HCT116 (cell line): ENCODE measurements at regions not wholly inside any gene's neighbourhood (a gene's known extent, or its start where the extent isn't known, plus 50 kb on each side); places are given as distances from the start of the nearest gene placed in this dataset.
"Not testable (repeated sequence)": the region's sequence is repeated elsewhere in the genome, so short reads cannot be mapped to it uniquely, and the experiment has no call there.

Experiments
- ATAC-seq: fragments of 200-7000 bp; cut with Tn5 transposase; 2 replicates; pipeline ENCODE4 v1.9.1; 2020; ENCODE audit warnings: mild to moderate bottlenecking, moderate library complexity
- BruUV-seq: library from RNA; stranded (reverse); fragments of 400-500 nt; replicated peaks from 2 replicates; lab custom pipeline; 2021; lab: Mats Ljungman, UMichigan
- CTCF ChIA-PET: fragments of 300-600 bp; sonication (Branson Sonifier 250); formaldehyde crosslinking; loops from one replicate; lab custom pipeline; 2021; ENCODE audit warnings: antibody characterized with exemption; lab: Charles Lee
- POLR2A ChIA-PET: fragments of 300-600, 350-600 bp; sonication (Branson Sonifier 250); formaldehyde crosslinking; loops from one replicate; lab custom pipeline; 2021; ENCODE audit warnings: antibody characterized with exemption; lab: Charles Lee
- RAD21 ChIA-PET, 2 experiments: fragments of 300-600 bp; sonication (Branson Sonifier 250); formaldehyde crosslinking; loops; one replicate each; lab custom pipeline; 2023; ENCODE audit warnings: low total read pairs in 2 of 2; ENCODE audit not compliant: uncharacterized antibody in 2 of 2, unreplicated experiment in 2 of 2, low non-redundant PET in 1 of 2; lab: Charles Lee
- DNase-seq: peaks from one replicate; pipeline ENCODE4 v3.0.0-alpha.2; 2010; ENCODE audit warnings: low read depth, low spot score
- H2AFZ ChIP-seq: fragments of 200-600 bp; shearing (Covaris generic), sonication (generic); 2 replicates; pipeline ENCODE4 v1.6.1; 2017; ENCODE audit warnings: low read depth, mixed run types, mixed read lengths, antibody characterized with exemption, low read length; ENCODE audit not compliant: poor library complexity, severe bottlenecking
- H3K27ac ChIP-seq: 2 replicates; pipeline ENCODE4 v1.5.1; 2012; ENCODE audit warnings: low read depth, low read length
- H3K27me3 ChIP-seq: fragments of 200-600 bp; sonication (generic); 2 replicates; pipeline ENCODE4 v1.6.1; 2016; ENCODE audit warnings: mixed run types, low read length, mixed read lengths; ENCODE audit not compliant: insufficient read depth
- H3K36me3 ChIP-seq, 2 experiments: fragments of 200-500 bp in 1 of 2; fragments of 200-600 bp in 1 of 2; sonication (Bioruptor generic) in 1 of 2; sonication (generic) in 1 of 2; 2 replicates each; pipeline versions ENCODE4 v1.5.1 to v1.6.1; 2014 to 2016; ENCODE audit warnings: low read length in 2 of 2, inconsistent platforms in 1 of 2, mixed read lengths in 1 of 2, mixed run types in 1 of 2; ENCODE audit not compliant: insufficient read depth in 2 of 2, control insufficient read depth in 1 of 2
- H3K4me1 ChIP-seq, 2 experiments: fragments of 200-600 bp in 1 of 2; sonication (generic) in 1 of 2; 2 replicates each; pipeline versions ENCODE4 v1.5.1 to v1.6.1; 2012 to 2017; ENCODE audit warnings: low read length in 2 of 2, inconsistent platforms in 1 of 2, mild to moderate bottlenecking in 1 of 2, mixed read lengths in 1 of 2, mixed run types in 1 of 2, moderate library complexity in 1 of 2; ENCODE audit not compliant: insufficient read depth in 2 of 2, control insufficient read depth in 1 of 2
- H3K4me2 ChIP-seq: fragments of 200-600 bp; sonication (generic); 2 replicates; pipeline ENCODE4 v1.6.1; 2017; ENCODE audit warnings: mixed run types, low read length, mixed read lengths
- H3K4me3 ChIP-seq, 2 experiments: fragments of 200-600 bp in 1 of 2; sonication (generic) in 1 of 2; replicated peaks in 1 of 2; 2 replicates each; pipeline ENCODE4 v1.5.1; 2011 to 2016; ENCODE audit warnings: low read length in 2 of 2, control low read depth in 1 of 2, low read depth in 1 of 2, mild to moderate bottlenecking in 1 of 2, mixed read lengths in 1 of 2, mixed run types in 1 of 2
- H3K79me2 ChIP-seq: fragments of 200-600 bp; sonication (generic); 2 replicates; pipeline ENCODE4 v1.6.1; 2017; ENCODE audit warnings: mild to moderate bottlenecking, mixed run types, low read length, moderate library complexity, mixed read lengths; ENCODE audit not compliant: insufficient read depth
- H3K9ac ChIP-seq: fragments of 200-600 bp; sonication (generic); 2 replicates; pipeline ENCODE4 v1.6.1; 2016; ENCODE audit warnings: low read length, mixed read lengths
- H3K9me2 ChIP-seq: fragments of 200-600 bp; sonication (generic), shearing (Covaris generic); 2 replicates; pipeline ENCODE4 v1.6.1; 2017; ENCODE audit warnings: mixed run types, mild to moderate bottlenecking, moderate library complexity; ENCODE audit not compliant: insufficient read depth
- H3K9me3 ChIP-seq, 2 experiments: fragments of 200-500 bp in 1 of 2; fragments of 200-600 bp in 1 of 2; sonication (Bioruptor generic) in 1 of 2; sonication (generic) in 1 of 2; 2 replicates each; pipeline ENCODE4 v1.6.1; 2014 to 2017; ENCODE audit warnings: low read length in 2 of 2, mixed read lengths in 2 of 2, inconsistent platforms in 1 of 2, low read depth in 1 of 2, mild to moderate bottlenecking in 1 of 2, mixed run types in 1 of 2, moderate library complexity in 1 of 2; ENCODE audit not compliant: control insufficient read depth in 1 of 2, insufficient read depth in 1 of 2
- H4K20me1 ChIP-seq: fragments of 200-600 bp; sonication (generic), shearing (Covaris generic); 2 replicates; pipeline ENCODE4 v1.6.1; 2017; ENCODE audit warnings: mixed run types, mild to moderate bottlenecking, moderate library complexity; ENCODE audit not compliant: insufficient read depth
- intact Hi-C: fragments of 100-400 bp; cut with micrococcal nuclease; formaldehyde crosslinking; loops from 2 replicates; pipeline ENCODE4 v1.10.0; 2022

GRCh38 chr15:84173231-84173610 lies 62.4 kb upstream of the GOLGA6L4 start:
- Histone ChIP-seq H3K4me3 (peak overlapping the region; percentile 31 to 38; a peak in 3 of 4 replicates), H3K4me2 (peak overlapping the region; percentile 33; the same call in 1 of the 2 replicates)
- H4K20me1 ChIP-seq, H3K4me1 ChIP-seq, POLR2A ChIA-PET, DNase-seq, H3K9me3 ChIP-seq, intact Hi-C loops, H3K36me3 ChIP-seq, CTCF ChIA-PET, H3K27me3 ChIP-seq, RAD21 ChIA-PET, H3K27ac ChIP-seq, BruUV-seq, ATAC-seq, H3K9ac ChIP-seq, H2AFZ ChIP-seq, H3K79me2 ChIP-seq, H3K9me2 ChIP-seq: not testable (repeated sequence)
